ENCODE measurements at regions not wholly inside any gene's neighbourhood (a gene's known extent, or its start where the extent isn't known, plus 50 kb on each side); places are given as distances from the start of the nearest gene placed in this dataset.

GRCh38 chr1:234928642-234929041 is 200.0 kb downstream of the TOMM20 start:
- no peaks in the 10 kb centered on the region for H3K36me3 Mint-ChIP-seq
- H3K79me2 ChIP-seq (ENCODE audit: low read depth) = no peaks in the 10 kb centered on the region
- peaks cover 4% of the 10 kb centered on the region for H3K27me3 Mint-ChIP-seq (ENCODE audit: insufficient read depth, low read depth)
- no peak overlapping the region for H3K4me3 Mint-ChIP-seq
- no peaks in the 10 kb centered on the region for H3K27me3 ChIP-seq
- H3K27ac ChIP-seq = no peak overlapping the region
- H3K36me3 ChIP-seq = no peaks in the 10 kb centered on the region
- no peak overlapping the region for H3K4me3 ChIP-seq
- TF ChIP-seq, protein P1, sequence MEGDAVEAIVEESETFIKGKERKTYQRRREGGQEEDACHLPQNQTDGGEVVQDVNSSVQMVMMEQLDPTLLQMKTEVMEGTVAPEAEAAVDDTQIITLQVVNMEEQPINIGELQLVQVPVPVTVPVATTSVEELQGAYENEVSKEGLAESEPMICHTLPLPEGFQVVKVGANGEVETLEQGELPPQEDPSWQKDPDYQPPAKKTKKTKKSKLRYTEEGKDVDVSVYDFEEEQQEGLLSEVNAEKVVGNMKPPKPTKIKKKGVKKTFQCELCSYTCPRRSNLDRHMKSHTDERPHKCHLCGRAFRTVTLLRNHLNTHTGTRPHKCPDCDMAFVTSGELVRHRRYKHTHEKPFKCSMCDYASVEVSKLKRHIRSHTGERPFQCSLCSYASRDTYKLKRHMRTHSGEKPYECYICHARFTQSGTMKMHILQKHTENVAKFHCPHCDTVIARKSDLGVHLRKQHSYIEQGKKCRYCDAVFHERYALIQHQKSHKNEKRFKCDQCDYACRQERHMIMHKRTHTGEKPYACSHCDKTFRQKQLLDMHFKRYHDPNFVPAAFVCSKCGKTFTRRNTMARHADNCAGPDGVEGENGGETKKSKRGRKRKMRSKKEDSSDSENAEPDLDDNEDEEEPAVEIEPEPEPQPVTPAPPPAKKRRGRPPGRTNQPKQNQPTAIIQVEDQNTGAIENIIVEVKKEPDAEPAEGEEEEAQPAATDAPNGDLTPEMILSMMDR (IDR thresholded peaks at IDR 0.05) = no peak
- no peak for TF ChIP-seq EZH2phosphoT487 (IDR thresholded peaks at IDR 0.05)
- TF ChIP-seq EZH2 (IDR thresholded peaks at IDR 0.05) = no peak
- no peak for DNase-seq (ENCODE audit: low spot score)
- no peaks in the 10 kb centered on the region for H3F3A ChIP-seq (ENCODE audit: low read depth)
- H3K4me1 Mint-ChIP-seq = peaks cover 69% of the 10 kb centered on the region
- H4K20me1 ChIP-seq (ENCODE audit: low read depth) = no peaks in the 10 kb centered on the region
- H2AFZ ChIP-seq (replicated peaks) = no peak overlapping the region
- no peak overlapping the region for H3K9ac ChIP-seq
- no peaks in the 10 kb centered on the region for H3K9me3 Mint-ChIP-seq
- peak overlapping the region; percentile 11 for H3K4me2 ChIP-seq
- H3K9me3 ChIP-seq (ENCODE audit: low read depth) = no peaks in the 10 kb centered on the region
- H3K4me1 ChIP-seq = peaks cover 24% of the 10 kb centered on the region
- H3K27ac Mint-ChIP-seq = peak overlapping the region; percentile 35

DNA sequence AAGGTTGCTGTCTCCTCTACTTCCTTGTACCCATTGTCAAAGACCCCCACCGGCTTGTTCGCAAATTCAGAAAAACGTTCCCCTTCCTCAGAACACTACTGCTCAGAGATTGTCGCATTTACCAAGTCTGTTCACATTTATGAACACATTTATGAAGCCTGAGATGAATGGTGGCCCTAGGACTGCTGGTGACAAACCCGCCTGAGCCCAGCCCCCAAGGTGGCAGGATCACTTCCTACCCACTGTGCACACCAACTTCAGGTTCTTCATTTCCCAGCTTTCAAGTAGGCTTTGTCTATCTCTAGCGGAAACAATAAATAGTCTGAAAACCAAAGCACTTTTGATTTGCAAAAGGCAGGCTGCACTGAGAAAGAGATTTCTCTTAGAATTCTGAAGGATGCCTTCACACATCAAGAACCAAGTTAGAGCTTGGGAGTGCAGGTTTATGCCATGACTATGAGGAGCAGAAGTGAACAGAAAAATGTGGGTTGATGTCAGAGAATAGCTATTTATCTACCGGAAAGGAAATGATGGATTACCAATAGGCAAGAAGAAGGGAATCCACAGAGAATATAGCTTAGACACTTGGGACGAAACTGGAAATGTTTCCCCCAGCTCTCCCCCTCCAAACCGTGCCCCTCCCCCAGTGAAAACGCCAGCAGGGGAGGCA is 200.5 kb downstream of the TOMM20 start:
- DNase-seq (ENCODE audit: low spot score) = no peak
- no peak overlapping the region for H2AFZ ChIP-seq (replicated peaks)
- H3K9me3 ChIP-seq (ENCODE audit: low read depth) = no peaks in the 10 kb centered on the region
- no peaks in the 10 kb centered on the region for H3K9me3 Mint-ChIP-seq
- H4K20me1 ChIP-seq (ENCODE audit: low read depth) = no peaks in the 10 kb centered on the region
- H3K79me2 ChIP-seq (ENCODE audit: low read depth) = no peaks in the 10 kb centered on the region
- H3K27ac Mint-ChIP-seq = peak overlapping the region; percentile 80
- H3K36me3 ChIP-seq = no peaks in the 10 kb centered on the region
- peaks cover 24% of the 10 kb centered on the region for H3K4me1 ChIP-seq
- peaks cover 67% of the 10 kb centered on the region for H3K4me1 Mint-ChIP-seq
- H3K4me3 ChIP-seq = no peak overlapping the region
- no peaks in the 10 kb centered on the region for H3K27me3 ChIP-seq
- no peak overlapping the region for H3K4me3 Mint-ChIP-seq
- H3K4me2 ChIP-seq = peak overlapping the region; percentile 11
- no peaks in the 10 kb centered on the region for H3F3A ChIP-seq (ENCODE audit: low read depth)
- H3K36me3 Mint-ChIP-seq = no peaks in the 10 kb centered on the region
- TF ChIP-seq EZH2 (IDR thresholded peaks at IDR 0.05) = no peak
- TF ChIP-seq, protein P1 (IDR thresholded peaks at IDR 0.05) = no peak
- no peak for TF ChIP-seq EZH2phosphoT487 (IDR thresholded peaks at IDR 0.05)
- no peak overlapping the region for H3K9ac ChIP-seq
- no peak overlapping the region for H3K27ac ChIP-seq
- H3K27me3 Mint-ChIP-seq (ENCODE audit: insufficient read depth, low read depth) = peaks cover 4% of the 10 kb centered on the region

DNA sequence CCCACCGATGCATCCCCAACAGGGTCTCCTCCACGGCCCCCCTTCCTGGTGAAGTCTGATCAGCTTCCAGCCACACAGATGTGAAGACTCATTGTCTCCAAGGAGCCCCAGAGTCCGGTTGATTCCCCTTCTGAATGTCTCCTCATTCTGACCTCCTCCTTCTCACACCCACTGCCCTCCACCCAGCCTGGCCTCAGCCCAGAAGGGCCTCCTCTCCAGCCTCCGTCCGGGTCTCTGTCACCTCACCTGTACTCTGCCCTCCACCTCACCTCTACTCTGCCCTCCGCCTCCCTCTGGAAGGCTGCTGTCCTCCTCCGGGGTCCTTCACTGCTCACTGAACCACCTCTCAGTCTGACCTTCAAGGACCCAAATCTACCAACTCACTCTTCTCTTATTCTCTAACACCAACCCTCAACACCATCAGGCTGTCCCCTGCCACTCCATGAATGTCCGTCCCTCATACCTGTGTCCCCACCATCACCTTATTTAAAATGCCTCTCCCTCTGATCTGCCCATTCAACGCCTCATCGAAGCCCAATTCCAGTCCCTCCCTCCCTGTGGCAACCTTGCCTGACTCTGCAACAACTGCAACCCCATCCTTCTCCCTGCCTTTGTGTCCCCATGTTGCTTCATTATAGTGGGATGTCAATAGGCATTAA is 201.2 kb downstream of the TOMM20 start:
- no peaks in the 10 kb centered on the region for H4K20me1 ChIP-seq (ENCODE audit: low read depth)
- peak overlapping the region; percentile 80 for H3K27ac Mint-ChIP-seq
- peaks cover 4% of the 10 kb centered on the region for H3K27me3 Mint-ChIP-seq (ENCODE audit: insufficient read depth, low read depth)
- H3K27ac ChIP-seq = no peak overlapping the region
- no peaks in the 10 kb centered on the region for H3K9me3 ChIP-seq (ENCODE audit: low read depth)
- no peaks in the 10 kb centered on the region for H3K36me3 ChIP-seq
- no peak overlapping the region for H3K4me2 ChIP-seq
- peaks cover 61% of the 10 kb centered on the region for H3K4me1 Mint-ChIP-seq
- H3K4me3 ChIP-seq = no peak overlapping the region
- no peak overlapping the region for H3K9ac ChIP-seq
- no peaks in the 10 kb centered on the region for H3F3A ChIP-seq (ENCODE audit: low read depth)
- H3K4me1 ChIP-seq = peaks cover 24% of the 10 kb centered on the region
- H3K4me3 Mint-ChIP-seq = peak overlapping the region; percentile 9
- H2AFZ ChIP-seq (replicated peaks) = no peak overlapping the region
- H3K27me3 ChIP-seq = no peaks in the 10 kb centered on the region
- H3K36me3 Mint-ChIP-seq = no peaks in the 10 kb centered on the region
- H3K9me3 Mint-ChIP-seq = no peaks in the 10 kb centered on the region
- no peak for DNase-seq (ENCODE audit: low spot score)
- no peaks in the 10 kb centered on the region for H3K79me2 ChIP-seq (ENCODE audit: low read depth)
- TF ChIP-seq, protein P1 (IDR thresholded peaks at IDR 0.05) = no peak
- TF ChIP-seq EZH2 (IDR thresholded peaks at IDR 0.05) = no peak
- TF ChIP-seq EZH2phosphoT487 (IDR thresholded peaks at IDR 0.05) = no peak

All from neural progenitor cell (in vitro differentiated cells).